KMS-11 (cell line): ENCODE measurements at regions not wholly inside any gene's neighbourhood (a gene's known extent, or its start where the extent isn't known, plus 50 kb on each side); places are given as distances from the start of the nearest gene placed in this dataset.

Experiments
- H2AFZ ChIP-seq: fragments of 200-600 bp; sonication (generic); 2 replicates; pipeline ENCODE4 v1.6.1; 2016; ENCODE audit warnings: antibody characterized with exemption, mixed run types, low read depth
- H3K27ac ChIP-seq: fragments of 200-600 bp; sonication (generic); 2 replicates; pipeline ENCODE4 v1.6.1; 2016; ENCODE audit warnings: mild to moderate bottlenecking, mixed run types
- H3K27me3 ChIP-seq: fragments of 200-600 bp; sonication (generic); 2 replicates; pipeline ENCODE4 v1.6.1; 2017; ENCODE audit warnings: mild to moderate bottlenecking, low read depth, mixed run types, moderate library complexity; ENCODE audit not compliant: insufficient read depth
- H3K36me3 ChIP-seq: fragments of 200-600 bp; sonication (generic); 2 replicates; pipeline ENCODE4 v1.6.1; 2017; ENCODE audit warnings: mild to moderate bottlenecking, mixed run types; ENCODE audit not compliant: insufficient read depth
- H3K4me1 ChIP-seq: fragments of 200-600 bp; sonication (generic); 2 replicates; pipeline ENCODE4 v1.6.1; 2016; ENCODE audit warnings: mild to moderate bottlenecking, low read depth, mixed run types; ENCODE audit not compliant: poor library complexity, severe bottlenecking
- H3K4me2 ChIP-seq: fragments of 200-600 bp; sonication (generic); 2 replicates; pipeline ENCODE4 v1.7.0; 2016; ENCODE audit warnings: mild to moderate bottlenecking, mixed run types
- H3K4me3 ChIP-seq: fragments of 200-600 bp; sonication (generic); IDR thresholded peaks from 2 replicates; pipeline ENCODE4 v1.6.1; 2017; ENCODE audit warnings: low read depth, low read length, mixed read lengths; ENCODE audit not compliant: insufficient read depth
- H3K79me2 ChIP-seq: fragments of 200-600 bp; sonication (generic); 2 replicates; pipeline ENCODE4 v1.6.1; 2016; ENCODE audit warnings: low read depth, mixed run types; ENCODE audit not compliant: insufficient read depth
- H3K9ac ChIP-seq: fragments of 200-600 bp; sonication (generic); 2 replicates; pipeline ENCODE4 v1.6.1; 2016; ENCODE audit warnings: mild to moderate bottlenecking, mixed run types
- H4K20me1 ChIP-seq: fragments of 200-600 bp; sonication (generic); 2 replicates; pipeline ENCODE4 v1.6.1; 2016; ENCODE audit warnings: mild to moderate bottlenecking, mixed run types; ENCODE audit not compliant: insufficient read depth
- TF ChIP-seq, protein P1 (sequence below): fragments of 200-600 bp; sonication (generic); conservative IDR thresholded peaks from 2 replicates; pipeline ENCODE4 v1.6.1; 2017; ENCODE audit warnings: low read depth, mild to moderate bottlenecking, antibody characterized with exemption, low read length, moderate library complexity, mixed read lengths

- no peak overlapping the region for H3K4me3 ChIP-seq
- no peak overlapping the region for H3K4me2 ChIP-seq
- H3K9ac ChIP-seq, result no peak overlapping the region
- no peaks in the 10 kb centered on the region for H3K27me3 ChIP-seq
- no peak overlapping the region for H3K27ac ChIP-seq
- H3K36me3 ChIP-seq, result no peaks in the 10 kb centered on the region
- H3K79me2 ChIP-seq, result no peaks in the 10 kb centered on the region
- H4K20me1 ChIP-seq, result no peaks in the 10 kb centered on the region
- no peak overlapping the region for H2AFZ ChIP-seq
- no peaks in the 10 kb centered on the region for H3K4me1 ChIP-seq
- TF ChIP-seq, protein P1, sequence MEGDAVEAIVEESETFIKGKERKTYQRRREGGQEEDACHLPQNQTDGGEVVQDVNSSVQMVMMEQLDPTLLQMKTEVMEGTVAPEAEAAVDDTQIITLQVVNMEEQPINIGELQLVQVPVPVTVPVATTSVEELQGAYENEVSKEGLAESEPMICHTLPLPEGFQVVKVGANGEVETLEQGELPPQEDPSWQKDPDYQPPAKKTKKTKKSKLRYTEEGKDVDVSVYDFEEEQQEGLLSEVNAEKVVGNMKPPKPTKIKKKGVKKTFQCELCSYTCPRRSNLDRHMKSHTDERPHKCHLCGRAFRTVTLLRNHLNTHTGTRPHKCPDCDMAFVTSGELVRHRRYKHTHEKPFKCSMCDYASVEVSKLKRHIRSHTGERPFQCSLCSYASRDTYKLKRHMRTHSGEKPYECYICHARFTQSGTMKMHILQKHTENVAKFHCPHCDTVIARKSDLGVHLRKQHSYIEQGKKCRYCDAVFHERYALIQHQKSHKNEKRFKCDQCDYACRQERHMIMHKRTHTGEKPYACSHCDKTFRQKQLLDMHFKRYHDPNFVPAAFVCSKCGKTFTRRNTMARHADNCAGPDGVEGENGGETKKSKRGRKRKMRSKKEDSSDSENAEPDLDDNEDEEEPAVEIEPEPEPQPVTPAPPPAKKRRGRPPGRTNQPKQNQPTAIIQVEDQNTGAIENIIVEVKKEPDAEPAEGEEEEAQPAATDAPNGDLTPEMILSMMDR, result no peak
Measured at GRCh38 chr2:144967961-144968360, 448.0 kb upstream of the ZEB2 start.

DNA sequence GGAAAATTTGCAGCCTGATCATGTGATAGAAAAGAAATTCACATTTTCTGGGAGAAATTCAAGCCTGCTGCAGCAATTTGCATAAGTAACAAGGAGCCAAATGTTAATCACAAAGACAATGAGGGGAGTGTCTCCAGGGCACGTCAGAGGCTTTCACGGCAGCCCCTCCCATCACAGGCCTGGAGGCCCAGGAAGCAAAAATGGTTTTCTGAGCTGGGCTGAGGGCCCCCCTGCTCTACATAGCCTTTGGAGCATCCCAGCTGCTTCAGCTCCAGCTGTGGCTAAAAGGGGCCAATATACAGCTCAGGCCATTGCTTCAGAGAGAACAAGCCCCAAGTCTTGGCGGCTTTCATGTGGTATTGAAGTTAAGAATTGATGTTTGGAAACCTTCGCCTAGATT lies 445.3 kb upstream of the ZEB2 start:
- TF ChIP-seq, protein P1, result no peak

GRCh38 chr2:144963031-144963430 lies 443.1 kb upstream of the ZEB2 start:
- Histone ChIP-seq H3K27me3 (no peaks in the 10 kb centered on the region), H3K4me3 (no peak overlapping the region), H3K9ac (no peak overlapping the region), H2AFZ (no peak overlapping the region), H3K4me1 (no peaks in the 10 kb centered on the region), H4K20me1 (no peaks in the 10 kb centered on the region), H3K27ac (no peak overlapping the region), H3K79me2 (no peaks in the 10 kb centered on the region), H3K4me2 (no peak overlapping the region), H3K36me3 (no peaks in the 10 kb centered on the region)
- TF ChIP-seq, protein P1, result no peak

More for the DNA sequence above, 445.3 kb upstream of the ZEB2 start:
- H3K9ac ChIP-seq, result no peak overlapping the region
- no peak overlapping the region for H2AFZ ChIP-seq
- H4K20me1 ChIP-seq, result no peaks in the 10 kb centered on the region
- no peaks in the 10 kb centered on the region for H3K4me1 ChIP-seq
- H3K27ac ChIP-seq, result no peak overlapping the region
- no peaks in the 10 kb centered on the region for H3K27me3 ChIP-seq
- no peaks in the 10 kb centered on the region for H3K36me3 ChIP-seq
- no peaks in the 10 kb centered on the region for H3K79me2 ChIP-seq
- no peak overlapping the region for H3K4me2 ChIP-seq
- no peak overlapping the region for H3K4me3 ChIP-seq

DNA sequence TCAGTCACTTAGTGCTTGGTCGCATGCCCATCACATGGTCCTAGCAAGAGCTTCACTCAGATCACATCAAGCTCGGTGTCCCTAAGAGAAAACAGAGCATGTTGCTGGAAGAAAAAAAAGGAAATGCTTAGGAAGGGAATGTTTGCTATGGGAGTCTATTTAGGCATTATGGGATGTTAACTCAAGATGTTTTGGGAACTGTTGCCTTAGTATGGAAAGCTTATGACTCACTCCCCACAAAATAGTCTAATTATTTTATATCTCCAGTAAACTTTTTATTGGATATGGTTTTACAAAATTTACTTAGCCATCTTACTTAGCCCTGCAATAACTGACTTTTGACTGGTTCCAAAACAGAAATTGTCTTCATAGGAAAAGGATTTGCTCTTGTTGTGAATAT lies 439.5 kb upstream of the ZEB2 start:
- TF ChIP-seq, protein P1, result no peak
- H3K27ac ChIP-seq, result no peak overlapping the region

More for the DNA sequence above, 439.5 kb upstream of the ZEB2 start:
- no peak overlapping the region for H3K9ac ChIP-seq
- no peaks in the 10 kb centered on the region for H3K36me3 ChIP-seq
- H3K79me2 ChIP-seq, result no peaks in the 10 kb centered on the region
- no peaks in the 10 kb centered on the region for H3K27me3 ChIP-seq
- H3K4me3 ChIP-seq, result no peak overlapping the region
- H3K4me1 ChIP-seq, result no peaks in the 10 kb centered on the region
- no peak overlapping the region for H3K4me2 ChIP-seq
- no peaks in the 10 kb centered on the region for H4K20me1 ChIP-seq
- no peak overlapping the region for H2AFZ ChIP-seq
